ENCODE measurements at regions not wholly inside any gene's neighbourhood (a gene's known extent, or its start where the extent isn't known, plus 50 kb on each side); places are given as distances from the start of the nearest gene placed in this dataset.
"Not testable (repeated sequence)": the region's sequence is repeated elsewhere in the genome, so short reads cannot be mapped to it uniquely, and the experiment has no call there.

DNA sequence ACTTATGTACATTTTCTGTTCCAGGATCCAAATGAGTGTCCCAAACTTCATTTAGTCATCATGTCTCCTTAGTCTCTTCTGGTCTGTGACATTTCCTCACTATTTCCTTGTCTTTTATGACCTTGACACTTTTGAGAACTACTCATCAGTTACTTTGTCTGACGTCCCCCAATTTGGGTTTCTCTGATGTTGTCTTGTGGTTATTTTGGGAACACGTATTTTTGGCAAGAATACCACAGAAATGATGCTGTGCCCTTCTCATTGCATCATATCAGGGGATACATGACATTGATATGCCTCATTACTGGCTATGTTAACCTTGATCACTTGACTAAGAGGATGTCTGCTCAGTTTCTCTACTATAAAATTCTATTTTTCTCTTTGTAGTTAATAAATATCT lies 308.8 kb downstream of the ZNF674 start:
- no peak overlapping the region for H3K27ac Mint-ChIP-seq
- H3K4me1 Mint-ChIP-seq (ENCODE audit: low read depth), result peaks cover 7% of the 10 kb centered on the region
- CTCF ChIA-PET, result no interaction called here
- H3K4me3 Mint-ChIP-seq, result no peak overlapping the region
- H3K27me3 Mint-ChIP-seq (ENCODE audit: low read depth), result no peaks in the 10 kb centered on the region
- H3K9me3 Mint-ChIP-seq, result no peaks in the 10 kb centered on the region
- no peak for DNase-seq
- H3K36me3 Mint-ChIP-seq (ENCODE audit: low read depth), result no peaks in the 10 kb centered on the region
- intact Hi-C loops (cut with micrococcal nuclease), result no loop called here

DNA sequence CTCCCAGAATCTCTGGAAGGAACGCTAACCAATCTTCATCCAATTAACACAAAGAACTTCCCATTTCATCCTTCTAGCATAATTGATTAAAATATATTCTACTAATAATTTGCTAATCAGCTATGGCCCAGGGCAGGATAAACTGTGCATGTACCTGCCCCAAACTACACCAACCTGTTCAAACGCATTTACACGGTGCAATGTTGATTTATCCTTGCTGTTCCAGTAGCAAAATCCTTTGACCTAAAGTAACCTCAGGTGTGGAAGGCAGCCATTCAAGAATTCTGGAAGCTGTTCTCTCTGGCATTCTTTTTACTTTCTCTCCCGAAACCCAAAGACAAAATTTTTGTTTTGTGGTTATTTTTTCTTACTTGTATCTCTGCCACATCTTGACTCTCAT lies 309.4 kb downstream of the ZNF674 start:
- no peak overlapping the region for H3K4me3 Mint-ChIP-seq
- H3K9me3 Mint-ChIP-seq, result no peaks in the 10 kb centered on the region
- DNase-seq, result no peak
- H3K36me3 Mint-ChIP-seq (ENCODE audit: low read depth), result no peaks in the 10 kb centered on the region
- H3K27me3 Mint-ChIP-seq (ENCODE audit: low read depth), result no peaks in the 10 kb centered on the region
- CTCF ChIA-PET, result no interaction called here
- H3K27ac Mint-ChIP-seq, result no peak overlapping the region
- intact Hi-C loops (cut with micrococcal nuclease), result no loop called here
- peaks cover 7% of the 10 kb centered on the region for H3K4me1 Mint-ChIP-seq (ENCODE audit: low read depth)

DNA sequence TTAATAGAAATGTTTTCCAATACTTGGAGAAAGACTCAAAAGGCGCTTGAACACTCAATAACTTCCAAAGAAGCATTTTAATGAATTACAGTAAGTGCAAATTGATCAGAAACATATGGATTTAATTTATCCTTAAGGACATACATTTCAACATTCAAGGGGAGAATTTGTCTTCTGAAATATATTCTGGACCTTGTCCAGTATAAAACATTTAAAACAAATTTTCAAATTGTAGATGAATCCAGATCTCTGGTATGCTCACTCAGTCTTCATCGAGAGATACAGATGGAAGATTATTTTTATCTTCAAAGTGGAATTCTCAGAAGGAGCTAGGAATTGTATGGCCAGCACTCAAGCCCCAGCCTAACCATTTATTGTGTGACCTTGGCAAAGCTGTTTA lies 310.4 kb downstream of the ZNF674 start:
- no peak for DNase-seq
- no peak overlapping the region for H3K27ac Mint-ChIP-seq
- no peaks in the 10 kb centered on the region for H3K27me3 Mint-ChIP-seq (ENCODE audit: low read depth)
- CTCF ChIA-PET, result no interaction called here
- peaks cover 7% of the 10 kb centered on the region for H3K4me1 Mint-ChIP-seq (ENCODE audit: low read depth)
- no peak overlapping the region for H3K4me3 Mint-ChIP-seq
- no peaks in the 10 kb centered on the region for H3K9me3 Mint-ChIP-seq
- no peaks in the 10 kb centered on the region for H3K36me3 Mint-ChIP-seq (ENCODE audit: low read depth)
- intact Hi-C loops (cut with micrococcal nuclease), result no loop called here

DNA sequence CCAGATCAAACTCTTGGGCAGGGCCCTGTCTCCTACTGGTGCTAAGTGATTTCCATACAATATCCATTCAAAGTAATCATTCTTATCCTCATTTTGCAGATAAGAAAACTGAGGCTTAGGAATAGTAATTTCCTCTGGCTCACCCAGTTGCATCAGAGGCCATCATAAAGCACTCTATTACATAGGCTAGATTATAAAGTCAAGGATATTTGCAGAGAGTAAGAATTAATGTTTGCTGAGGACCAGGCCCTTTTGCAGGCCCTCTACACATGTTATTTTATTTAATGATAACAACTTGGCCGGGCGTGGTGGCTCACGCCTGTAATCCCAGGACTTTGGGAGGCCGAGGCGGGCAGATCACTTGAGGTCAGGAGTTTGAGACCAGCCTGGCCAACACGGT lies 316.8 kb downstream of the ZNF674 start:
- no peaks in the 10 kb centered on the region for H3K4me1 Mint-ChIP-seq (ENCODE audit: low read depth)
- H3K36me3 Mint-ChIP-seq (ENCODE audit: low read depth), result no peaks in the 10 kb centered on the region
- DNase-seq, result no peak
- no peak overlapping the region for H3K27ac Mint-ChIP-seq
- no peak overlapping the region for H3K4me3 Mint-ChIP-seq
- CTCF ChIA-PET, result no interaction called here
- H3K9me3 Mint-ChIP-seq, result no peaks in the 10 kb centered on the region
- H3K27me3 Mint-ChIP-seq (ENCODE audit: low read depth), result no peaks in the 10 kb centered on the region
- intact Hi-C loops (cut with micrococcal nuclease), result no loop called here

DNA sequence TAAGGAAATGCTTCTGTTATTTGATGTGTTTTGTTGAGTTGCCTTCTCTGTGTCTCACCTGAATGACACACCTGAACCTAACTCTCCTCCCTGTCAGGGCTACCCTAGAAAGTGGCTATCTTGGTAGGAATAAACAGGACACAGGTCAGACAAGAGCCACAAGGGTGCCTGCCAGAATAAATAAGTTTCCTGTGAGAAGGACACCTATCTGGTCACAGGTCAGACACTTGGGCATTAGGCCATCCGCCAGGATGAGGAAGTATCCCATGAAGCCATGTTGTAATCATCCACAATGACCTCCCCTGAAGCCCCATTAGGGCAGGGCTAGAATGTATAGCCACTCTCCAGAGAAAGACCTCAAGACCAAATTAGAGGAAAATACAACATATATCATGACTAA lies 318.8 kb downstream of the ZNF674 start:
- CTCF ChIA-PET, result no interaction called here
- DNase-seq, result no peak
- Mint-ChIP-seq H3K9me3 (no peaks in the 10 kb centered on the region), H3K4me3 (no peak overlapping the region), H3K36me3 (ENCODE audit: low read depth) (no peaks in the 10 kb centered on the region), H3K27me3 (ENCODE audit: low read depth) (no peaks in the 10 kb centered on the region), H3K27ac (no peak overlapping the region), H3K4me1 (ENCODE audit: low read depth) (no peaks in the 10 kb centered on the region)
- intact Hi-C loops (cut with micrococcal nuclease), result no loop called here

DNA sequence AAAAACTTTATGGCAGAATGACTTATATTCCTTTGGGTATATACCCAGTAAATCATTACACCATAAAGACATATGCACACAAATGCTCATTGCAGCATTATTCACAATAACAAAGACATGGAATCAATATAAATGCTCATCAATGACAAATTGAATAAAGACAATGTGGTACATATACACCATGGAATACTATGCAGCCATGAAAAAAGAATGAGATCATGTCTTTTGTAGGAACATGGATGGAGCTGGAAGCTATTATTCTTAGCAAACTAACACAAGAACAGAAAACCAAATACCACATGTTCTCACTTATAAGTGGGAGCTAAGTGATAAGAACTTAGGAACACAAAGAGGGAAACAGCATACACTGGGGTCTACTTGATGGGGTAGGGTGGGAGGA lies 321.7 kb downstream of the ZNF674 start:
- H3K36me3 Mint-ChIP-seq (ENCODE audit: low read depth); H3K9me3 Mint-ChIP-seq; H3K4me1 Mint-ChIP-seq (ENCODE audit: low read depth); H3K4me3 Mint-ChIP-seq; H3K27me3 Mint-ChIP-seq (ENCODE audit: low read depth); intact Hi-C loops (cut with micrococcal nuclease); DNase-seq; CTCF ChIA-PET; H3K27ac Mint-ChIP-seq: not testable (repeated sequence)

DNA sequence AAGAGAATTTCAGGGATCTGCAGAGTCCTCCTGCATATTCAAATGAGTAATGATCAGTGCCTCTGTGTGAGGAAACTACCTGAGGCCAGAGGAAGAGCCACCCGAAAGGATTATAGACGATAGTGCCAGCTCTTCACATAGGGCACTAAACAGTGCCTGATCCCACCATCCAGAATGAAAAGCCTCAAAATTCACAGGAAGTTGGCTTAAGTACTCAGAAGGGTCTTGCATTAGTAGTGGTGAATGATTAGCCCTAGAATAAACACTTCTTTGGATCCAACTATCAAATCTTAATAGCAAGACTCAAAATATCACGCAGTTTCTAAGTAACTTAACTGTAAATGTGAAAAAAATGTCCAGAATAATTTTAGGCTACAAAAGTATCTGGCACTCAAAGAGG lies 324.4 kb downstream of the ZNF674 start:
- Mint-ChIP-seq H3K9me3 (no peaks in the 10 kb centered on the region), H3K27ac (no peak overlapping the region), H3K4me1 (ENCODE audit: low read depth) (no peaks in the 10 kb centered on the region), H3K27me3 (ENCODE audit: low read depth) (no peaks in the 10 kb centered on the region), H3K36me3 (ENCODE audit: low read depth) (no peaks in the 10 kb centered on the region), H3K4me3 (no peak overlapping the region)
- CTCF ChIA-PET, result no interaction called here
- intact Hi-C loops (cut with micrococcal nuclease), result no loop called here
- no peak for DNase-seq

DNA sequence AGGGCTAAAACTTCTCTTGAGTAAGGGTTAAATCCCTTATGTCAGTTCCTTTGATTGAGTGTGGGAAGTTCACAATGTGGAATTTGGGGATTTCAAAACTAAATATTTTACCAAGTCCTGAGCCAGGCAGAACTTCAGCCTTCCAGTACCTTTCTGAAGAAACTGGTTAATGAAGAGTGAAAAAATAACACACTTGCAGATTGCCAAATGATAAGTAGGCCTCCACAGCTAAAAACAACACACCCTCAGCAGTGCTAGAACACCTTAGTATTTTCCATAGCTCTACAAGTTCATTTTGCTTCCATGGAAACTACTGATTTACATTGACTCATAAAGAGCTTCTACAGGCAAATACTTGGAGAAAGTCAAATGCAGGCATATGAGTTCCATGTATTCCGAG lies 326.8 kb downstream of the ZNF674 start:
- Mint-ChIP-seq H3K4me3 (no peak overlapping the region), H3K4me1 (ENCODE audit: low read depth) (no peaks in the 10 kb centered on the region), H3K36me3 (ENCODE audit: low read depth) (no peaks in the 10 kb centered on the region), H3K27ac (no peak overlapping the region), H3K27me3 (ENCODE audit: low read depth) (no peaks in the 10 kb centered on the region), H3K9me3 (no peaks in the 10 kb centered on the region)
- DNase-seq, result no peak
- CTCF ChIA-PET, result no interaction called here
- intact Hi-C loops (cut with micrococcal nuclease), result no loop called here

DNA sequence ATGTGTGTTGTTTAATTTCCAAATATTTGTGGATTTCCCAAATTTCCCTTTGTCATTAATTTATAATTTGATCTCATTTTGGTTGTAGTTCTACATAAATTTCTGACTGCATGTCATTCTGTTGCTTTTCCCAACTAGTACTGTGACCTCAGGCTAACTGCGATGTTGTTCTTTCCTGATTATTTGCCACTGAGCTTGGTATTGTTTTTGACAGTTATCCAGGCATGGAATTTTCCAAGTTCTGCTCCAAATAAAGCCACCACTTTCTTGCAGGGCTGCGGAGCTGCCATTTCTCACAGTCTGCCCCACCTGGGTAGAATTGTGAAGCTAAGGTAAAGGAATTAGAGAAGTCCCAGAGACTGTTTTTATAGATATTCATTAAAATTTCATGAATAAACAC lies 328.8 kb downstream of the ZNF674 start:
- DNase-seq, result no peak
- Mint-ChIP-seq H3K9me3 (no peaks in the 10 kb centered on the region), H3K27ac (no peak overlapping the region), H3K4me3 (no peak overlapping the region), H3K4me1 (ENCODE audit: low read depth) (no peaks in the 10 kb centered on the region), H3K27me3 (ENCODE audit: low read depth) (no peaks in the 10 kb centered on the region), H3K36me3 (ENCODE audit: low read depth) (no peaks in the 10 kb centered on the region)
- CTCF ChIA-PET, result no interaction called here
- intact Hi-C loops (cut with micrococcal nuclease), result no loop called here

DNA sequence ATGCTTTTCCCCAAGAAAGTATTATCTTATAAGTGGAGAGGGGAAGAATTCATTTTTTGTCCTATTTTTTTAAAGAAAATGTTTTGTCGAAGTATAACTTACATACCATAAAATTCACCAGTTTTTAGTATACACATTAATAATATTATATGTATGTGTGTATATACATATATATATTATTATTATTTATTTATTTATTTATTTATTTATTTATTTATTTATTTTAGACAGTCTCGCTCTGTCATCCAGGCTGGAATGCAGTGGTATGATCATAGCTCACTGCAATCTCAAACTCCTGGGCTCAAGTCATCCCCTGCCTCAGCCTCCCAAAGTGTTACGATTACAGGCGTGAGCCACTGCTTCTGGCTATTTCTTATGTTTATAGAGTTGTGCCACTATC lies 334.1 kb downstream of the ZNF674 start:
- H3K4me1 Mint-ChIP-seq (ENCODE audit: low read depth), result peaks cover 22% of the 10 kb centered on the region
- no peaks in the 10 kb centered on the region for H3K27me3 Mint-ChIP-seq (ENCODE audit: low read depth)
- DNase-seq, result no peak
- no peaks in the 10 kb centered on the region for H3K9me3 Mint-ChIP-seq
- H3K27ac Mint-ChIP-seq, result no peak overlapping the region
- H3K36me3 Mint-ChIP-seq (ENCODE audit: low read depth), result no peaks in the 10 kb centered on the region
- no peak overlapping the region for H3K4me3 Mint-ChIP-seq
- intact Hi-C loops (cut with micrococcal nuclease), result no loop called here
- CTCF ChIA-PET, result no interaction called here

DNA sequence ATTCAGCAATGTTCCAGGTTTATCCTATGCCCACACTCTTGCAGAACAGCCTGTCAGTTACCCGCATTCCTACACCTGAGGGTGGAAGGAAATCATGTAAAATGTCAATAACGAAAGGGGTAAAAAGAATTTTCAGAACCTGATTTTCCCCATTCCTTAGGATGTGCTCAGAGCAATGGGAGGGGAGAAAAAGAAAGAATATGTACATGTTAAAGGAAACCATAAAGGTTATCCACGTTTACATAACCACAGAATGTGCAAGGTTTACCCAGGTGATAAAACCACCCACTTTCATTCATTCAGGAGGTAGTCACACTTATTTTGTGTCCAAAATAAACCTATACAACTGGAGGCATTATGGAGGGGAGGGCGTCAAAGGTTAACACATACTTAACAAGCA lies 335.5 kb downstream of the ZNF674 start:
- DNase-seq, result no peak
- intact Hi-C loops (cut with micrococcal nuclease), result no loop called here
- Mint-ChIP-seq H3K9me3 (no peaks in the 10 kb centered on the region), H3K27me3 (ENCODE audit: low read depth) (no peaks in the 10 kb centered on the region), H3K4me3 (no peak overlapping the region), H3K36me3 (ENCODE audit: low read depth) (no peaks in the 10 kb centered on the region), H3K27ac (no peak overlapping the region), H3K4me1 (ENCODE audit: low read depth) (peaks cover 28% of the 10 kb centered on the region)
- CTCF ChIA-PET, result no interaction called here

DNA sequence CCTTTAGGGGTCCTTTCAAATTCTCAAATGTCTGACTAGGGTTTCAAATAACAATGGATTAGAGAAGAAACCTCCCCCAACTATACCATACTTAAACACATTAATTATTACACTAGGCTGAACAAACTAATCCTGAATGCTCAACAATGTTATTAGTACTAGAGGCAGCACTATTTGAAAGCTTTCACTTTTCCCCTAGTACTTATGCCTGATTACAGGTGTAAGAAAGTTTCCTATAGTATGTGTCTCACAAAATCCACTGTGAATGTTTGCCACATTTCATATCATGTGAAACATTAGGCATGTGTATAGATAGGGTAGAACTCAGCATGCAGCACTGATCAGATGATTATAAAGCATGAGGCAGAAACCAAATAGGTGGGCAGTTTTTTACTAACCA lies 336.2 kb downstream of the ZNF674 start:
- Mint-ChIP-seq H3K4me3 (no peak overlapping the region), H3K9me3 (no peaks in the 10 kb centered on the region), H3K4me1 (ENCODE audit: low read depth) (peaks cover 30% of the 10 kb centered on the region), H3K27ac (no peak overlapping the region), H3K36me3 (ENCODE audit: low read depth) (no peaks in the 10 kb centered on the region), H3K27me3 (ENCODE audit: low read depth) (no peaks in the 10 kb centered on the region)
- no peak for DNase-seq
- CTCF ChIA-PET, result interaction anchor here (0.7 kb wide), 1 partner anchor 1032 kb away, joined by 3 read pairs; no protein-coding TSS in a partner anchor
- intact Hi-C loops (cut with micrococcal nuclease), result no loop called here

DNA sequence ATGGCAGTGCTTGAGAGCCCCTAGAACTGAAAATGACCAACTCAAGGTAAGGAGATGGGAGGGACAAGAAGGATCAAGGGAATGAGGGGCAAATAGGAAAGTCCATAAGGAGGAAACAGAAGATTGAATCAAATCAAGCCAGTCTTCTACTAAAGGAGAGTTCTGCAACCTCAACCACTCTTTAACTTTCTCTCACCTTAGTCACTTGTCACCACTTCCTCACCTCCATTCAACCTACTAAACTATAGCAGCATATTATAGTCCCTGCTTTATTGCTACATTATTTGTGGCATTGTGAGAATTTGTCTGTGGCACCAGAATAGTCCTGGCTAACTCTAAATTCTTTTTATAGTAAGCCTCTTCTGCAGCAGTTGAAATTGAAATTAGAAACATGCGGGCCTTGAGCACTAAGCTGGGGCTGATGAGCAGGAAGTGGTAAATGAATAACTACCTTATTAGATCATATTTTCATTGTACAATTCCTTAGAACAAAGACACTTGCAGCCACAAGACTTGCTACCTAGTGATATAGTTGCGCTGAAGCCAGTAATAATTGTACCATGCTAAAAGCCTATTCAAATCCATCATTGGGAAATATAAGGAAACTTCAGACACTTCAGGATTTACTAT lies 336.9 kb downstream of the ZNF674 start:
- Mint-ChIP-seq H3K27me3 (ENCODE audit: low read depth) (no peaks in the 10 kb centered on the region), H3K9me3 (no peaks in the 10 kb centered on the region)
- DNase-seq, result peak; percentile 4

More for the DNA sequence above, 336.9 kb downstream of the ZNF674 start:
- CTCF ChIA-PET, result no interaction called here
- intact Hi-C loops (cut with micrococcal nuclease), result no loop called here
- Mint-ChIP-seq H3K36me3 (ENCODE audit: low read depth) (no peaks in the 10 kb centered on the region), H3K4me3 (no peak overlapping the region), H3K4me1 (ENCODE audit: low read depth) (peaks cover 31% of the 10 kb centered on the region), H3K27ac (no peak overlapping the region)

Measured in activated naive CD4-positive, alpha-beta T cell treated with anti-CD3 and anti-CD28 coated beads for 36 hours (primary cell).